ENCODE measurements at regions not wholly inside any gene's neighbourhood (a gene's known extent, or its start where the extent isn't known, plus 50 kb on each side); places are given as distances from the start of the nearest gene placed in this dataset.

- Histone ChIP-seq H3K27ac (ENCODE audit: low read length) (no peak overlapping the region), H3K4me1 (ENCODE audit: control insufficient read depth, insufficient read depth, low read length) (no peaks in the 10 kb centered on the region), H3K27me3 (ENCODE audit: control insufficient read depth, insufficient read depth, low read length) (no peaks in the 10 kb centered on the region), H3K4me3 (ENCODE audit: low read length) (no peak overlapping the region), H3K36me3 (ENCODE audit: control insufficient read depth, insufficient read depth, low read length) (no peaks in the 10 kb centered on the region), H3K9me3 (ENCODE audit: control insufficient read depth, insufficient read depth, low read length) (no peaks in the 10 kb centered on the region)
- no CpG with 5 or more reads among the region's 1 CpG for WGBS (ENCODE audit: insufficient coverage, insufficient read length)
- no peak for DNase-seq (ENCODE audit: low read depth, low spot score)
Measured at GRCh38 chr5:68780299-68780955, 313.4 kb upstream of the SLC30A5 start.

- Histone ChIP-seq H3K36me3 (ENCODE audit: control insufficient read depth, insufficient read depth, low read length) (no peaks in the 10 kb centered on the region), H3K4me1 (ENCODE audit: control insufficient read depth, insufficient read depth, low read length) (peaks cover 3% of the 10 kb centered on the region), H3K27ac (ENCODE audit: low read length) (no peak overlapping the region), H3K4me3 (ENCODE audit: low read length) (no peak overlapping the region), H3K27me3 (ENCODE audit: control insufficient read depth, insufficient read depth, low read length) (no peaks in the 10 kb centered on the region), H3K9me3 (ENCODE audit: control insufficient read depth, insufficient read depth, low read length) (no peaks in the 10 kb centered on the region)
- no peak for DNase-seq (ENCODE audit: low read depth, low spot score)
- WGBS (ENCODE audit: insufficient coverage, insufficient read length), result no CpG with 5 or more reads among the region's 1 CpG
Measured at GRCh38 chr5:68793074-68793473, 300.7 kb upstream of the SLC30A5 start.

- H3K36me3 ChIP-seq (ENCODE audit: control insufficient read depth, insufficient read depth, low read length), result no peaks in the 10 kb centered on the region
- no CpG with 5 or more reads among the region's 4 CpGs for WGBS (ENCODE audit: insufficient coverage, insufficient read length)
- H3K9me3 ChIP-seq (ENCODE audit: control insufficient read depth, insufficient read depth, low read length), result no peaks in the 10 kb centered on the region
Measured at GRCh38 chr5:68793993-68794392, 299.8 kb upstream of the SLC30A5 start.

GRCh38 chr5:68795190-68795589, 298.6 kb upstream of the SLC30A5 start:
- Histone ChIP-seq H3K4me3 (ENCODE audit: low read length) (no peak overlapping the region), H3K36me3 (ENCODE audit: control insufficient read depth, insufficient read depth, low read length) (no peaks in the 10 kb centered on the region), H3K9me3 (ENCODE audit: control insufficient read depth, insufficient read depth, low read length) (no peaks in the 10 kb centered on the region), H3K27ac (ENCODE audit: low read length) (no peak overlapping the region), H3K27me3 (ENCODE audit: control insufficient read depth, insufficient read depth, low read length) (no peaks in the 10 kb centered on the region), H3K4me1 (ENCODE audit: control insufficient read depth, insufficient read depth, low read length) (peaks cover 3% of the 10 kb centered on the region)
- no peak for DNase-seq (ENCODE audit: low read depth, low spot score)
- WGBS (ENCODE audit: insufficient coverage, insufficient read length), result no CpG with 5 or more reads among the region's 6 CpGs

More at GRCh38 chr5:68793993-68794392, 299.8 kb upstream of the SLC30A5 start:
- no peak overlapping the region for H3K4me3 ChIP-seq (ENCODE audit: low read length)
- peaks cover 3% of the 10 kb centered on the region for H3K4me1 ChIP-seq (ENCODE audit: control insufficient read depth, insufficient read depth, low read length)
- H3K27me3 ChIP-seq (ENCODE audit: control insufficient read depth, insufficient read depth, low read length), result no peaks in the 10 kb centered on the region
- no peak for DNase-seq (ENCODE audit: low read depth, low spot score)
- H3K27ac ChIP-seq (ENCODE audit: low read length), result no peak overlapping the region

GRCh38 chr5:68798877-68799843, 294.7 kb upstream of the SLC30A5 start:
- no peak overlapping the region for H3K4me3 ChIP-seq (ENCODE audit: low read length)
- peaks cover 2% of the 10 kb centered on the region; the same call in 1 of the 2 replicates for H3K4me1 ChIP-seq (ENCODE audit: control insufficient read depth, insufficient read depth, low read length)
- no peaks in the 10 kb centered on the region for H3K36me3 ChIP-seq (ENCODE audit: control insufficient read depth, insufficient read depth, low read length)
- H3K27me3 ChIP-seq (ENCODE audit: control insufficient read depth, insufficient read depth, low read length), result no peaks in the 10 kb centered on the region
- no peaks in the 10 kb centered on the region for H3K9me3 ChIP-seq (ENCODE audit: control insufficient read depth, insufficient read depth, low read length)
- H3K27ac ChIP-seq (ENCODE audit: low read length), result no peak overlapping the region
- no peak for DNase-seq (ENCODE audit: low read depth, low spot score)
- no CpG with 5 or more reads among the region's 2 CpGs for WGBS (ENCODE audit: insufficient coverage, insufficient read length)

- Histone ChIP-seq H3K27ac (ENCODE audit: low read length) (no peak overlapping the region), H3K36me3 (ENCODE audit: control insufficient read depth, insufficient read depth, low read length) (no peaks in the 10 kb centered on the region), H3K4me3 (ENCODE audit: low read length) (no peak overlapping the region), H3K9me3 (ENCODE audit: control insufficient read depth, insufficient read depth, low read length) (no peaks in the 10 kb centered on the region), H3K4me1 (ENCODE audit: control insufficient read depth, insufficient read depth, low read length) (no peaks in the 10 kb centered on the region), H3K27me3 (ENCODE audit: control insufficient read depth, insufficient read depth, low read length) (no peaks in the 10 kb centered on the region)
- no CpG with 5 or more reads among the region's 2 CpGs for WGBS (ENCODE audit: insufficient coverage, insufficient read length)
- no peak for DNase-seq (ENCODE audit: low read depth, low spot score)
Measured at GRCh38 chr5:68802430-68802829, 291.4 kb upstream of the SLC30A5 start.

- Histone ChIP-seq H3K36me3 (ENCODE audit: control insufficient read depth, insufficient read depth, low read length) (no peaks in the 10 kb centered on the region), H3K27me3 (ENCODE audit: control insufficient read depth, insufficient read depth, low read length) (no peaks in the 10 kb centered on the region), H3K9me3 (ENCODE audit: control insufficient read depth, insufficient read depth, low read length) (no peaks in the 10 kb centered on the region), H3K4me3 (ENCODE audit: low read length) (no peak overlapping the region), H3K4me1 (ENCODE audit: control insufficient read depth, insufficient read depth, low read length) (no peaks in the 10 kb centered on the region), H3K27ac (ENCODE audit: low read length) (no peak overlapping the region)
- WGBS (ENCODE audit: insufficient coverage, insufficient read length), result no CpG with 5 or more reads among the region's 7 CpGs
- no peak for DNase-seq (ENCODE audit: low read depth, low spot score)
Measured at GRCh38 chr5:68803881-68804319, 289.9 kb upstream of the SLC30A5 start.

GRCh38 chr5:68804343-68804742, 289.5 kb upstream of the SLC30A5 start:
- no peak for DNase-seq (ENCODE audit: low read depth, low spot score)
- Histone ChIP-seq H3K9me3 (ENCODE audit: control insufficient read depth, insufficient read depth, low read length) (no peaks in the 10 kb centered on the region), H3K27ac (ENCODE audit: low read length) (no peak overlapping the region), H3K27me3 (ENCODE audit: control insufficient read depth, insufficient read depth, low read length) (no peaks in the 10 kb centered on the region), H3K36me3 (ENCODE audit: control insufficient read depth, insufficient read depth, low read length) (no peaks in the 10 kb centered on the region), H3K4me1 (ENCODE audit: control insufficient read depth, insufficient read depth, low read length) (no peaks in the 10 kb centered on the region), H3K4me3 (ENCODE audit: low read length) (no peak overlapping the region)
- WGBS (ENCODE audit: insufficient coverage, insufficient read length), result no CpG with 5 or more reads among the region's 3 CpGs

GRCh38 chr5:68805444-68805843, 288.4 kb upstream of the SLC30A5 start:
- no peak overlapping the region for H3K27ac ChIP-seq (ENCODE audit: low read length)
- H3K4me1 ChIP-seq (ENCODE audit: control insufficient read depth, insufficient read depth, low read length), result no peaks in the 10 kb centered on the region
- H3K4me3 ChIP-seq (ENCODE audit: low read length), result no peak overlapping the region
- H3K36me3 ChIP-seq (ENCODE audit: control insufficient read depth, insufficient read depth, low read length), result no peaks in the 10 kb centered on the region
- no peaks in the 10 kb centered on the region for H3K9me3 ChIP-seq (ENCODE audit: control insufficient read depth, insufficient read depth, low read length)
- no peak for DNase-seq (ENCODE audit: low read depth, low spot score)
- no peaks in the 10 kb centered on the region for H3K27me3 ChIP-seq (ENCODE audit: control insufficient read depth, insufficient read depth, low read length)

- no peak for DNase-seq (ENCODE audit: low read depth, low spot score)
- no peaks in the 10 kb centered on the region for H3K27me3 ChIP-seq (ENCODE audit: control insufficient read depth, insufficient read depth, low read length)
- no CpG with 5 or more reads among the region's 2 CpGs for WGBS (ENCODE audit: insufficient coverage, insufficient read length)
Measured at GRCh38 chr5:68817632-68818031, 276.2 kb upstream of the SLC30A5 start.

More at GRCh38 chr5:68817632-68818031, 276.2 kb upstream of the SLC30A5 start:
- Histone ChIP-seq H3K27ac (ENCODE audit: low read length) (no peak overlapping the region), H3K36me3 (ENCODE audit: control insufficient read depth, insufficient read depth, low read length) (no peaks in the 10 kb centered on the region), H3K9me3 (ENCODE audit: control insufficient read depth, insufficient read depth, low read length) (no peaks in the 10 kb centered on the region), H3K4me3 (ENCODE audit: low read length) (no peak overlapping the region), H3K4me1 (ENCODE audit: control insufficient read depth, insufficient read depth, low read length) (peaks cover 5% of the 10 kb centered on the region; the same call in 1 of the 2 replicates)

Data from iPS DF 6.9 (cell line).